HG02571 (cell line): ENCODE measurements at regions not wholly inside any gene's neighbourhood (a gene's known extent, or its start where the extent isn't known, plus 50 kb on each side); places are given as distances from the start of the nearest gene placed in this dataset.
"Not testable (repeated sequence)": the region's sequence is repeated elsewhere in the genome, so short reads cannot be mapped to it uniquely, and the experiment has no call there.

Experiments used
- ATAC-seq: cut with Tn5 transposase; IDR thresholded peaks from one replicate; pipeline ENCODE4 v1.9.1; 2021; ENCODE audit warnings: mild to moderate bottlenecking, moderate library complexity; ENCODE audit not compliant: unreplicated experiment

DNA sequence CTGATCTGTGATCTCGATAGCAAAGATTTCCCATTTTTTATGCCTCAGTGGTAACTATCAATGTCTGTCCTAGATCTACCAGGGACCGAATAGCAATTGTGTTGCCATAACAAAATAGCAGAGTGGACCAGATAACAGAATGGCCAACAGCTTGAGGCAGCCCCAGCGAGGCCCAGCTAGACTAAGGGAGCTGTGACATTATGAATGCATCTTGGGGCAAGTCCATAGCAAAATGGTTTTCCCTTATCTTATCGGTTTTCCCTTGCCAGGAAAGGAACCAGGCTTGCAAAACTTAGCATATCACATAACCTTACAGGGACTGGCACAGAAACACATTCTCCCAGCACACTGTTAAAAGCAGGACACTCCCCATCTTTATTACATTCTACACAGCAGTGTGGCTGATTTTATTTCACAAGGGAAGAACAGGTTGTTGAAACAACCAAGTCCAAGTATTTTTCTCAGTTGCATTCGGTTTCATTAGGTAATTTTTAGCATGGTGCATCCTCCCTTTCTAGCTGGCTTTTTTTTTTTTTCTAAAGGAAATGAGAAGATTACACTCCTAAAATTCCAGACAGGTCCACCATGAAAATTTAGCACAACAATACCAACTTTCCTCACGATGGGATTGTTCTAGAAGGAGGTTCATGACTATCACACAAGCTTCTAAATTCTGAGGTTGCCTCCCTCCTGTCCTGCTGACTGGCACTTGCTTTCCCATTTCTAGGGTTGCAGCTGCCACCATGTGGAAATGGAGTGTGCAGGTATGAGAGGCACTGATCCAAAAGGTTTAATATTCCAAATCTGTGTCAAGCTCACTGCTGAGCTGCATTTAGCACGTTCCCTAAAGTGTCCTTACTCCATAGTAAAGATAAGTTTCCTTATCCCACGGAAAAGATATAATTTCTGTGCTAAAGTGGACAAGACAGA is 97.0 kb upstream of the SLC35G4 start:
- no peak for ATAC-seq

DNA sequence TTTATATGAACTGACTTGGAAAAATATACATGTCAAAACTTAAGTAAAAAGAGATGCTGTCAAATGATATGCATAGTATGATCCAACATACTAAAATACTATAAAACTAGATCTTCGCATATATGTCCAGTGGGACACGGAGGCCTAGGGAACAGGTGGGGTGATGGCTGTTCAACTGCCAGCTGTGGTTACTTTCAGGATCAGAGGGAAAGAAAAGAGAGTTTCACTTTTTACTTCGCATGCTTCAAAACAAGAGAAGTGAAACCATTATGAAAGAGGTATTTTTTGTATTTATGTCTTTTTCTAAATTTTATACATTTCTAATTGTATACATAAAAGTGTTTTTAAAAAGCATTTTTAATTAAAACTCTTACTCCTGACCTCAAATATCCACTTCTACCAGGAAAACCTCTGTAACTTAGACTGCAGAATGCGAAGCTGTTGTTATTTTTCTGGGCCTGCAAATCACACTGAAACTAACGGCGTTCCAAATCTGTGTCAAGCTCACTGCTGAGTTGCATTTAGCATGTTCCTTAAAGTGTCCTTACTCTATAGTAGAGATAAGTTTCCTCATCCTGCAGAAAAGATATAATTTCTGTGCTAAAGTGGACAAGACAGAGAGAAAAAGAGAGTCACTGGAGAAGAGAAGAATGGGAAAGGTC is 97.8 kb upstream of the SLC35G4 start:
- no peak for ATAC-seq

DNA sequence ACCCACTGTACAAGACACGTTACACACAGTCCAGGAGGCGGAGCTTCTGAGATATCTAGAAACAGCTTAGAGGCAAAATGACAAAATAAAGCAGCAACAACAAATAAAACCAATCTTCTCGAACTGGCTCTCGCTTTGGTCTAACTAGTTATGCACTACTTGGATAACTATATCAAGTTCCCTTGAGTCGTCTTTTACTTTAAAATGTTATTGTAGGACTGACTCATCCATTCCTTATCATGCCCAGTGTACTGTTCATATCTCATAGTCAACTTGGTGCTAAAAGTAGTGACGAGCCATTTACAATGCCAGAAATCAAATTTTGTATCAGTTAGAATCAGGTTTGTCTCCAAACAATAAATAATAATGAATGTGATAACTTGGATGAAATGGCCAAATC is 102.5 kb upstream of the SLC35G4 start:
- no peak for ATAC-seq

DNA sequence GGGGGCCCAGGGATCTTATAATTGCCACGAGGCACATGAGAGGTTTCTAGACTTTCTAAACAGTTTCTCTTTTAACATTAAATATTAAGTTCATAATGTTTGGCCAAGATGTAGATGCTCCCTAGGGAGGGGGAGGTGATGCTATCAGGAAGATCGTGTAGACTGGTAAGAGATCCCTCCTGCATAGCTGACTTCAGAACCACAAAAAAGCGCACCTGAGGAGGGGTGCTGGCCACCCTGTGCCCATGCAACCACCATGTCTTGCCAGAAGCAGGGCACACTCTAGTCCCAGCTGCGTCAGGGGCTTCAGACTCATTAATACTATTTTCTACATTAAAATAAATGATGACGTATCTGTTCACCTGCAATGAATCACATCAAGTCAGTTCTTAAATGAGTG is 103.4 kb upstream of the SLC35G4 start:
- no peak for ATAC-seq

DNA sequence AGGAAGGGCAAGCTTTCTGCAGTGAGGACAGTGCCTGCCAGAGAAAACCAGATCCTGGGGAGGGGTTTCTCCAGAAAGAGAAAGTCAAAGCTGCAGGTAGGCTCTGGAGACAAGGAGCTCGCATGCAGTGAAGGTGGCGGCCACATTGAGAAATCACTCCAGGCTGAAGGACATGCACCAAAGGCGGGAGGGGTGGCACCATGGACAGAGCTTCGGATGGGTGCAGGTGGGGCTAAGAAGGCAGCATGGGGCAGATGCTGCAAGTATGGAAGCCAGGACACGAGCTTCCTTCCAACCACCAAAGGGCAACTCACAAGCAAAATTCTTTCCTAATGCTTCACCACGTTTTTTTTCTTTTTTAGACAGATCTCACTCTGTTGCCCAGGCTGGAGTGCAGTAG is 104.4 kb upstream of the SLC35G4 start:
- no peak for ATAC-seq

DNA sequence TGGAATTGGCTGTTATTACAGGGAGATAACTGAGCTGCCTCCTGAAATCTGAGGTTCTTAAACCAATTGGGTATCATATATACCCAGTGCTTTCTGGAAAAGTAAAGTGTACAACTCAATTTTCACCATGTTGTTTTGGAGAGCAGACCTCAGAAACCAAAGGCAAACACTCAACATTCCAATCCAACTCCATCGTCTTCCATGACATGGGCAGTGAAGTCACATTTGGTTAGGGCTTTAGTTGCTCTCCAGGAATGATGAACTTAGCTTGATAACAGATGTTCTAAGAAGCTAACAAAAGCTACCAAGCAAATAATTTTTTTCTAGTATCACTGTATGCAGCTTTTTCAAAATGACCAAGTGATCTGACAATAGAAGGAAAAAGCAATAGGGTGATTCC is 107.0 kb upstream of the SLC35G4 start:
- ATAC-seq, result no peak

DNA sequence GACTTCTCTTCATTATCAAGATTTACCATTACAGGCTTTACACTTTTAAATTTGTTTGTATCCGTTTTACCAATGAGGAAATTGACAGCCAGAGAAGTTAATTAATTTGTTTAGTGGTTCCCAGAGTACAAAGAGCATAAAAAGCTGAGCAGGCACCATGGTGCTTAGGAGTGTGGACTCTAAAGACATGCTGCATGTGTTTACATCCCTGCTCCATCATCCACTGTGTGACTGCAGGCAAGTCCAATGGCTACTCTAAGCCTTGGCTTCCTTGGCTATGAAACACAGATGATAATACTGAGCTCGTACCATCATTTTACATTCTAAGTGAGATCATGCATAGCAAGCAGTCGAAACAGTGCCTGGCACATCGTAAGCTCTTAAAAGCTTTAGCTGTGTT is 108.0 kb upstream of the SLC35G4 start:
- ATAC-seq, result no peak

DNA sequence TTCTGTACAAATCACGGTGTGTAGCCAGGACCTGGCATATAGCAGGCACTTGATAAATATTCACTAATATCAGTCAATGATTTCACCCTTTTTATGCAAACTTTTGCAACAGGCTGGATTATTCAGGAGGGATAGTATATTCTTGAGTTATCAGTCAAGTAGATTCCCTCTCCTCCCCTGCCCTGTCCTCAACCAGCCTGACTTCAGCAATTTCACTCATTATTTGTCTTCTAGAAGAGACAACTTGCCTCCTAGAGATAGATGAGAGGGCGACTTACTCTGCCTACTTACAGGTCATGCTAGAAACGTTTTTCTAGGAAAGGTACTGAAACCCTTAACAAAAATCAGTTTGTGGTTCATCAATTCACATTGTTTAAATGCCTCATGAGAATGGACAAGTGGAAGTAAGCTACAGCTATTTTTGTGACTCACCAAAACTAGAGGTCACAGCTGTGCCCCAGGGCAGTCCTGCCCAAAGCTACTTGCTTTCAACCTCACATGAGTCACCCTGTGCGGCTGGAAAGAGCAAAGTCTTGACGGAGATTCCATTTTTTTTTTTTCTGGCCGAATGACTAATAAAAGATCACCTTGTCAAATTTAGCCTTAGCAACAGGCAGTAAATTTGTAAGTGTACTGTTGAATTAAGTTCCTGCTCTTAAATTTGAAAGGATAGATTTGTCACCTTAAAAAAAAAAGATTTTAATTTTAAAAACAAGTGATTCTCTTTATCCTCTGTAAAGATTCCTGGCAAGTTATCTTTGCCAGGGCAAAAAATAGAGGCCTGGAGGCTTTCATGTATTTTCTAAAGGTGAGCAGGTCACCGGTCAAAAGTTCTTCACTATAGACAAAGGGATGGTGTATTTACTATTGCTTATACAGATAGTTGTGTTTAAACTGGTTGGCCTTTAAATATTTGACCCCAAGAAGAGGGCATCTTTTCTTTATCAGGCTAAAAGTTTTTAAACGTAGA is 109.0 kb upstream of the SLC35G4 start:
- ATAC-seq, result no peak

DNA sequence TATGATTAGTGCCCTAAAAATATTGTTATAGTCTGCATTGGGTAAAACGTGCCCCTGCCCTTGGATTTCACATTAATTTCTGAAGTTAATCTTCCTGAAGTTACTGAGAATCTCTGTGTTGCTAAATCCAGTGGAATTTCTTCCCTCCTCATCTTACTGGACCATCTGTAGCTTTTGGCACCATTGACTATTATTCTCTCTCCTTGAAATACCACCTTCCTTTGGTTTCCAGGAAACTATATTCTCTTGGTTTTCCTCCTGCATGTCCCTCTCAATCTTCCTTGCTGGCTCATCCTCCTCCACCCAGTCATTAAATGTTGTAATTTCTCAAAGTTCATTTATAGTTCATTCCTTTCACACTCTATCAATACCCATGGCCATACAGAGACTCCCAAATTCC is 110.6 kb upstream of the SLC35G4 start:
- ATAC-seq, result no peak

DNA sequence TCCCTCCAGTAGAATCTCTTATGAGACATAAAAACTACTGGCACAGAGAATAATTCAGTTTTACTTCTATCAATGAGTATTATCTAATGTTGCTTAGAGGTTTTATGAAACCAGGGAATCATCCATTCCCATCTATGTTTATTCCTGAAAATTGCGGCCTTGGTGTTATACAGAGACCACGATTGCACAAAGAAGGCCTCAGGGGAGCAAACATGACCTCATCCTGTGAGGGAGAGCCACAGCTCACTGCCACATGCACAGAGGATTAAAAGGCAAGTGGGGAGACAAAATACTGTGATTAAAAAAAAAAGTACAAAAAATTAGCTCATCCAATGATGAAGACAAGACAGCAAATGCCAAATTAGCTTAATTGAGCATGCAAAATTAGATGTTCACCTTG is 111.8 kb upstream of the SLC35G4 start:
- ATAC-seq, result no peak

DNA sequence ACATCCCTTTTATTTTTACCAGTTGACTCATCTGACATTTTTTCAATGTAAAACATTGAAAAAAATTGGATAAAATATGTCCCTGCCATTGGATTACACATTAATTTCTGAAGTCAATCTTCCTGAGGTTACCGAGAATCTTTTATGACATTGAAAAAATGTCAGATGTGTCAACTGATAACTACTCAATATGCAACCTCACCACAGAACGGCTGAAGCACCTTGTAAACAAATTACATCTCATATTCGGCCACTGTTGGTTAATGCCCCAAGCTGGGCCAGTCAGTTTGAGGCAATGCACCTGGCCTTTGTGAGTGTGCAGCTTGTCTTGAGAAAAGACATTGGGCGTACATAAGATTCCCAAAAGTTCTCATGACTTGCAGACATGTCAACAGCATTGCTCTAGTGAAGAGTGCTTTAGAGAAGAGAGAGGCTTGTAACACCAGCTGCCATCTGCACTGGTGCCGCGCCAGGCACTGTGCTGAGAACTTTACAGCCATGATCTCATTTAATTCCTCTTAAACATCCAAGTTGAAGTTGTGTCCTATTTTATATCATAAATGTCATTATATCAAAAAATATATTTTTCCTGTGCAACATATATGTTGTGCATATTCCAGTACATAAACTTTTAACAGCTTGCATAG is 112.7 kb upstream of the SLC35G4 start:
- ATAC-seq, result no peak

DNA sequence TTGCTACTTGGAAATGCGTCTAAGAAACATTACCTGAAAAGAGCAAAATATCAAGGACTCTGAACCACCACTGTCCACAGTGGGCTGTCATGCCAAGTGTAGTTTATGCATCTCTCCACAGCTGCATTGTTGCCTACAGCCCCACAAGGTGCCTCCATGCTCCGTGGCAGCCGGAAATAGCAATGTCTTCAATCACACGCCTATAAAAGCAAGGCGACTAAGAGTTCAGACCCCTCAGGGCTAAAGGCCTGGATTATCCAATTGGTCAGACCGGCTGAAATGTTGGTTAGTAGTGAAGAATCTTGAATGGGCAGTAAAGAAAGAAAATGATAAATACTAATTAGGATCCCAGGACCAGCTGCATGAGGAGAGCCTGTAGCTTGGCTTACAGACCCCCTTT is 114.0 kb upstream of the SLC35G4 start:
- no peak for ATAC-seq

DNA sequence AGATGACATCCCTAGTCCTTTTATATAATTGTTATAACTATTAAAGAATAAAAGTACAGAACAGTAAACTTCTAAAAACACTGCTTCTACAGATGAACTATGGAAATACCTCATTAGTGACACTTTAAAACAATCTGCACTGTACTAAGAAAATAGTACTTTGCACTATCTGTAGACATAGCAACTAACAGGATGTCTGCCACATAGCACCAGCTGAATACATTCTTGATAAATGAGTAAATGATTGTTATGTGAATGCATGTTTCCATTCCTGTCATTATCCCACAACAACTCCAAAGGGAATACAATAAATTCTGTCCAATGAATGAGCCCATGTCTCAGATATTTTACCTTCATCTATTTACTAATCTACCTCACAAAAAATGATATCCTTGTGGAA is 115.3 kb upstream of the SLC35G4 start:
- ATAC-seq, result no peak

DNA sequence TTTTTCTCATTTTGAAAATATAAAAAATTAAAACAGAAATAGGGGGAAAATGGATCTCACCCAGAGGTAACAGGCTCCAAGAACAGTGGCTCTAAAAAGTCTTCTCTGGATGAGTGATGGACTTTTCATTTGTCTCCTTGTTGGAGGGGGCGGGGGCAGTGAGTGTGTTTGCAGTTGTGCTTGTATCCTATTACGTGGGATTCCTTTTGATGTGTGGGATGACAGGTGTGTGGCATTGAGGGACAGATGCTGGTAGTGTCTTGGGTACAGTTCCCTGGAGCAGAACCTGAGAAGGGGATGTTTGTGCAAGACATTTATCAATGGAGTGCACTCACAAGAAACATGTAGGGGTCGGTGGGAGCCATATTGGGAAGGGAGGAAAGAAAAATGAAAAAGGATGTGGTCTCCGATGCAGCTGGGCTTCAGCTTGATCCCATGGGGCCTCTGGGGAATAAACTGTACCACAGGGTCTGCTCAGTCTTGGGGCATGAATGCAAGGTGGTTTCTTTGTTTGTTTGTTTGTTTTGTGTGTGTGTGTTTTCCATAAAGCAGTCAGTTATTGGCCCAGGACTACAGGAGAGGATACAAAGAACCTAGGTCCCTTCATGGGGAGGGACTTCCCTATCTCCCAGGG is 120.0 kb upstream of the SLC35G4 start:
- no peak for ATAC-seq

DNA sequence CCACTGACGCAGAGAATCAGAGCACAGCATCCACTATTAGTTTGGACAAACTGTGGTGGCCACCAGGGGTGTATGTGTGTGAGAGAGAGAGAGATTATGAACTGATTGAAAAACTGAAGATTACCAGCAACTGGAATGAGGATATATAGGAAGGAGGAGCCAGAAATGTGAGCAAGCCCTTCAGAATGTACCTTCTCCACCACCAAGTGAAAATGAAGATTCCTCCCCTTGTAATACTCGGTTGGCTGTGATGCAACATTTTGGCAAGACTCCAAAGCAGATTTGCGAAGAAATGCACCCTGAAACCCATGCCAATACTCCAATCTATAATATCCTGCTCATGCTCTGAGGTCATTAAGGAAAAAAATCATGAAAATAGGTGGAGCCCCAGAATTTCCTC is 121.2 kb upstream of the SLC35G4 start:
- no peak for ATAC-seq

DNA sequence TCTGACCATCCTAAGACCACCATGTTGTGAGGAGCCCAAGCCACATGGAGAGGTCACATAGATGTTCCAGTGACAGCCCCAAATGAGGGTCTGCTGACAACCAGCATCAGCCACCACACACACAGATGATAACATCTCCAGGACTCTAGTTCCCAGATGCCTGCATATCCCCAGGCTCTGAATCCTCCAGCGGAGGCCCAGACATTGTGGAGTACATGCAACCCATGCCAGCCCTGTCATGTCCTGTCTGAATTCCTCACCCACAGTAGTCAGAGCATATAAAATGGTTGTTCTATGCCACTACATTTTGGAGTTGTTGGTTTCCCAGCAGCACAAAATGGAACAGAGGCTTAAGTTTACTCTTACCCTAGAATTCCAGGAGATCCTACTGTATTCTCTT is 122.0 kb upstream of the SLC35G4 start:
- no peak for ATAC-seq

DNA sequence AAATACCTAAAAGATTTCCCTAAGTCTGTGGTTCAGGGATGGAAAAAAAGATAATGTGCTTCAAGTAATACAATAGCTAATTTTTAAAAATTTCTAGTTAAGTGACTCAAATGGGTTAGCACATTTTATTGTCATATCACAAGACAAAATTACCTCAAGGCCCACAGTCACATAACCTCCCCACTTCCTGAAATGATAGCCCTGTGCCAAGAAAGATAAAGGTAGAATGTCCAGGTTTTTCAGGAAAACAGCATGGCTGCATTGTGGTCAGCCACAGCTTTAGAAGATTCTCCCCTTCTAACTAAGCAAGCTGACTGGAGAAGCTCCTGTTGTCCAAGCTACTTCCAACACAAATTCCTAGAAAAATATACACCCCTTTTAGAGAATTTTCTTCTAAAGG is 127.1 kb upstream of the SLC35G4 start:
- ATAC-seq, result no peak

DNA sequence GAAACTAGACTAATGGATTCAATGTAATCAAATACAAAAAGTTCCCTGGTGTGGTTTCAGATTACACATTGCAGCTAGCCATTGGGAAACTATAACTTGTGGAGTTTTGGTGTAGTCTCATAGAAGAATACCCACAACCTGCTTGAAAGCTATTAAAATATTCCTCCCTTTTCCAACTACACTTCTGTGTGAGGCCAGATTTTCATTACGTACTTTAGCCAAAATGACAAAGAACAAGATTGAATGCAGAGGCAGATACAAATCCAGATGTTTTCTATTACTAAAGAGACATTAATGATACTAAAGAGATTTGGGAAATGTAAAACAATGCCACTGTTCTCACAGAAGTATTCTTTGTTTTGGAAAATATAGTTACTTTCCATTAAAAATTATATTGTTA is 128.7 kb upstream of the SLC35G4 start:
- ATAC-seq, result no peak

DNA sequence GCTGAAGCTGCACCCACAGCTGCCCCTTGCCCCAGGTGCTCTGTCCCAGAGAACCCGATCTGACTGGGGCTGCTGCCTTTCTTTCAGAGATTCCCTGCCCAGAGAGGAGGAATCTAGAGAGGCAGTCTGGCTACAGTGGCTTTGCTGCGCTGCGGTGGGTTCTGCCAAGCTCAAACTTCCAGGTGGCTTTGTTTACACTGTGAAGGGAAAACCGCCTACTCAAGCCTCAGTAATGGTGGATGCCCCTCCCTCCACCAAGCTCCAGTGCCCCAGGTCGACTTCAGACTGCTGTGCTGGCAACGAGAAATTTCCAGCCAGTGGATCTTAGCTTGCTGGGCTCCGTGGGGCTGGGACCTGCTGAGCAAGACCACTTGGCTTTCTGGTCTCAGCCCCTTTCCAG is 130.4 kb upstream of the SLC35G4 start:
- ATAC-seq, result not testable (repeated sequence)

DNA sequence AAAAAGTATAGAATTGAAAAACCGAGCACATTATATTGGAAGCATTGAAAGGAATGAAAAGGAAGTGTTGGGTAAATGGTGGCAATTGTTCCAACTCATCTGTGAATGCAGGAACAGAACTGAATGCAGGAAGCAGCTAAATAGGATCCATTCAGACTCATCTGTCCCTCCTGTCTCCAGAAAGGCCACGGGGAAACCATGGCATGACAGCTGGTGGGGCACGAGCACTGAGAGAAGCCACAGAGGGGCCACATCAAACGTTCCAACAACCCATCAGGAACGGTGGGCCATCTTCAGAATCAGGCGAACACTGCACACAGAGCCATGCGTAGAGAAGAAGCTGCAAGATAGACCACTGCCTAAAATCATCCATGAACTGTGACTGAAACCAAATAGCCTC is 138.5 kb upstream of the SLC35G4 start:
- no peak for ATAC-seq
